HG02970 (cell line): ENCODE measurements at regions not wholly inside any gene's neighbourhood (a gene's known extent, or its start where the extent isn't known, plus 50 kb on each side); places are given as distances from the start of the nearest gene placed in this dataset.

Source experiments
- ATAC-seq: cut with Tn5 transposase; IDR thresholded peaks from one replicate; pipeline ENCODE4 v1.9.1; 2021; ENCODE audit warnings: mild to moderate bottlenecking, moderate library complexity, moderate number of reproducible peaks; ENCODE audit not compliant: unreplicated experiment, low FRiP score

DNA sequence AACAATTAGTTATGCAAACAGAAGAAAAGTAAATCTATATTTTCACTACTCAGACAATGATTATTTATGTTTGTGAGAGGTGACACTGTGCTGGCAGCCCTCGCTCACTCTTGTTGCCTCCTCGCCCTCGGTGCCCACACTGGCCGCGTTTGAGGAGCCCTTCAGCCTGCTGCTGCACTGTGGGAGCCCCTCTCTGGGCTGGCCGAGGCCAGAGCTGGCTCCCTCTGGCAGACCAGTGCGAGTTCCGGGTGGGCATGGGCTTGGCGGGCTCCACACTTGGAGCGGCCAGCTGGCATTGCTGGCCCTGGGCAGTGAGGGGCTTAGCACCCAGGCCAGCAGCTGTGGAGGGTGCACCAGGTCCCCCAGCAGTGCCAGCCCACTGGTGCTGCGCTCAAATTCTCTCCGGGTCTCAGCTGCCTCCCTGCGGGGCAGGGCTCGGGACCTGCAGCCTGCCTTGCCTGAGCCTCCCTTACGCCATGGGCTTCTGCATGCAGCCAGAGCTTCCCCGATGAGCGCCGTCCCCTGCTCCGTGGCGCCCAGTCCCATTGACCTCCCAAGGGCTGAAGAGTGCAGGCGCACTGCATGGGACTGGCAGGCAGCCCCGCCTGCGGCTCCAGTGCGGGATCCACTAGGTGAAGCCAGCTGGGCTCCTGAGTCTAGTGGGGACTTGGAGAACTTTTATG is 902.6 kb downstream of the PDHA2 start:
- ATAC-seq = no peak

DNA sequence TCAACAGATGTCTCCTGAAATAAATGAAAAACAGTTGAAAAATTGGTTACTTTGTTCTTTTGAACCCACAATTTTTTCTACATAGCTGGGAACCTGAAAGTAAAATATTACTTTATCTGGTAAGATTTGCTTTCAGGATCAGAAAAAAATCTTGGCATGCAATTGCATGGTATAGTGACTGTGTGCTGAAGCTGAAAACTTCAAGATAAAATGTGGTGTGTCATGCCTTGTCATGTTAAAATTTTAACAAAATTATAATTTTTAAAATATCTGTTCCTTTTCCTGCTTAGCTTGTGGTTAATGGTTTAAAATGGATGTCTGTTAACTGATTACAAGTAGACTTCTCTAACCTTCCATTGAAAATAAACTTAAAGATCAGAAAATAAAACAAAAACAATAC is 904.8 kb downstream of the PDHA2 start:
- no peak for ATAC-seq

DNA sequence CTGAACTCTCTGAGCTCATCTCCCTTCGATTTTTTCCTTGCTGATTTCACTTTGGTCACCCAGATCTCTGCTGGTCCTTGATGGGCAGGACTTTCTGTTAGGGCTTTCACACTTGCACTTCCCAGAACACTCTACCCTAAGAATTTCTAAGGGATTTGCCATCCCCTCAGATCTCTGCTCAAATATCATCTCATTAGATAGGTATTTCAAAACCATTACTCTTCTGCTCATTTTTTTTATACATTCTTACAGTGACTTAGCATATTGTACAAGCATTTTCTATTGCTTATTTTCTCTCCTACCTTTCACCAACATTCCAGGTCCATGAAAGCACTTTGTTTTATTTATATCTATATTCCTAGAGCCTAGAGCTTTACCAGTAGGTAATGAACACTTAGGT is 913.3 kb downstream of the PDHA2 start:
- no peak for ATAC-seq

DNA sequence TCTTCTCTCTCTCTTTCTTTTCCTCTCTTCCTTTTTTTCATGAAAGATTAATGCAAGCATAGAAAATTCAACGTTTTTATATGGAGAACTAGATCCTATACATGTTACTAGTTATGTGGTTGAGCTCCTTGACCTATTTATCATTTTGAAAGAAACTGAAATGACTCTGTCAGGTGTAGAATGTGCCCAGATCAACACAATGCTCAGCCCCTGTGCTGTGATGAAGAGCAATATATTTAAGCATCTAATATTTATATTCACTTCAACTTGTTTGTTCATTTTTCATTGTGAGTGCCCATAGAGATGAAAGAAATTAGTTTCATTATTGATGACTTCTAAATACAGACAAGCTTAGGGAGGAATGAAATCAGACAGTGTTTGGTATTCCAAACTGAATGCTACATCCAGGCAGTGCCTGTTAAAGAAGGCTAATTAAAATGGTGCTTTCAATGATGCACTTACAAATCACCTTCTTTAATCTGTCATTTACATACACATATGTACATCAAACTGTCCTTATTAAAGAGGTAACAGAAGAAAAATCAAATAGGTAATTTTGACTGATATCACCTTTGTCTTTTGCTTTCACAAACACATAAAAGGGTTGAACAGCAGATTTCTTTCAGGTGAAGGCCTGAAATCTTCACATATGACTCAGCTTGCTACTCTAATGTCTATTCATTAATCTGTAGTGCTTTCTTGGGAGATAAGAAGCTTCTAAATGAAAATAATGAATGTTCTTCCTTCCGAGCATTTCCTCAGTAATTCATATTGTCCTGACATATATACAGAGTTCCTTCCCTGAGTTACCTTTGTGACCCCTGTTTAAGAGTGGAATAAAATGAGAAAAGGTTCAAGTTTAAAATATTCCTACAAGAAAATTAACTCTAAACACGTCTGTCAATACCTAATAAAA is 915.9 kb downstream of the PDHA2 start:
- ATAC-seq = no peak

DNA sequence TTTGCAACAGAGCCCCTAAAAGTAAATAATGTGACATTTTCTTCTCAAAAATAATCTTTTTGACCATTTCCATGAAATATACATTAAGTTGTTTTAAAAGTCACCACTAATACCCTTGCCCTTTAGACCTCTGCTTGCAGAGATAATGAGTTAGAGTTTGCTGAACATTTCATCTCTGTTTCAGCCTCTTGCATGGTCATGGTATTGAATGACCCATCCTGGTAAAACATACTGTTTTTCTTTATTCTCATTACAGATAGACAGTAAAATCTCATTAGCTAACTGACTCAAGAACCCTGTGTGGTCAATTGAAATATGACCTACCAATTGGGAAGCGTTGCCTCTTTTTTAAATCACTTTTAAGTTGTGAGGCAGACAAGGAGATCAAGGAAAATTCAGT is 916.7 kb downstream of the PDHA2 start:
- no peak for ATAC-seq

DNA sequence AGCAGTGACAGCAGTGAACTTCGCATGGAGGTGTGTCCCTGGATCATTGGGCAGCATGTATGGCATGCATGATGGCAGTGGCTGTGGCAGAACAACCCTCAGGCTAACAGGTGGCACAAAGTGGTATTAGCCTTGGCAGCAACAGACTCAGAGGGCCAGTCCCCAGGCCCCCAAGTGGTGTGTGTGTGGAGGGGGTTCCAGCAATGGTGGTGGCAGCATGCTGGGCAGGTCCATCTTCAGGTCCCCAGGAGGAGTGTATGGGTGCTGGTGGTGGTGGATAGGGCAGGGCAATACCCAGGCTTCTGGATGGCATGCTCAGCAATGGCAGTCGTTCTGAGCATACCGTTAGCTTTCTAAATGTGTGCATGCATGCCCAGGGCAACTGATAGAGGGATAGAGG is 923.7 kb downstream of the PDHA2 start:
- ATAC-seq = no peak

DNA sequence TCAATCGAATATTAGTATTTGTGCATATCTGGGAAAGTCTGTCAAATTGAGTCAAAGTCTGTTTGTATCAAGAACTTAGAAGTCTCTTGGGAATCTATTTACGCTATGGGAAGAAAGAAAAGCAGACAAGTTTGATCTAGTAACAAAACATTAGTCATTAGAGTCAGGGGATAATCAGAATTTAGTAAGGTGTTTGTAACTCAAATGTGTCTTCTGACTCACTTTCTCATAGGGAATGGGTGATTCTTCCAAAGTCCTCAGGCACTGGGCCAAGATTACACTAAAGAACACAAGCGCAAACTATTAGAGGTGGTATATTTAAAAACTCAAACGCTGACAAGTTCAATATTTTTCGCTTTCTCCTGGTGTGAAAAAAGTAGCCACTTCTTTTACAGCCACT is 926.5 kb downstream of the PDHA2 start:
- ATAC-seq = no peak

DNA sequence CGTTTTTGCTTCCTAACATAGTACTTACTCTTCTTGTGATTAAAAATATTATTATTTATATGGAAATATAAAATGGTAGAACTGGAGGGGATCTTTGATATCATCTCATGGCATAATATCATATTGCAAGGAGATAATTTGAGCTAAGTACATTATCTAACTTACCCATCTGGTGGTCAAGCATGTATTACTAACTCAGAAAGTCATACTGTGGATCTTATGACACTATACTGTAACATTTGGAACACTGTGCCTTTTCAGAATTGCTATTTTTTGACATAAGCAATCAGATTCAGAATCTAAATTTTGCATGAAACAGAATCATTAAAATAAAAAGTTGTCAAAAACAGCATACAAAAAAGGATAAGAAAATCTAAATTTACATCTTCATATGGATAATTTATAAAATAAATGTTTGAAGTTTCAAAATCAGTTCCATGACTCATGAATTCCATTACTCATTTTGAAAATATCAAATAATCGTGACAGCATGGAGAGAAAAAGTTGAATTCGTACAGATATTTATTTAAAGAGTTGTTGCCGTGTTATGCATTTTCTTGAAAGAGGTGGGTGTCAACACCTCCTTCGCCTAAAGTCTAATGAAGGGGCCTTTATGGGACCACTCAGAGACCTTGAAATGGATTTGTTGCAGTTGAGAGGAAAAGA is 928.1 kb downstream of the PDHA2 start:
- no peak for ATAC-seq

DNA sequence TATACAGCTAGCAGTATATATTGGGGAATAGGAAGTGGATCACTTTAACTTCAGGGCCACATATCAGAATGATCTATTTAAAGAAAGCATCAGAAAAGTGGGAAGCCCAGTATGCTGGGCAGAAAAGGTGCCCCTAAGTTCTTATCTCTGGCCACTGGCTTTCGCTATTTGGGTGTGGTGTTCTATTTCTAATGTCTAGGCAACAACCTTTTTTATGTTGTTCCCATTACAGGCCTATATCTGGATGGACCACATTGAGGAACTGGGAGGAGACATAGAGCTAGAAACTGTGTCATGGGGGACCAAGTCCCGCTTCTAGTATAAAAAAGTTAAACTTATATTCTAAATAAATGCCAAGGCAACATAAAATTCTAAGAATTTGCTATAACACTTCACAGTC is 935.6 kb downstream of the PDHA2 start:
- no peak for ATAC-seq

DNA sequence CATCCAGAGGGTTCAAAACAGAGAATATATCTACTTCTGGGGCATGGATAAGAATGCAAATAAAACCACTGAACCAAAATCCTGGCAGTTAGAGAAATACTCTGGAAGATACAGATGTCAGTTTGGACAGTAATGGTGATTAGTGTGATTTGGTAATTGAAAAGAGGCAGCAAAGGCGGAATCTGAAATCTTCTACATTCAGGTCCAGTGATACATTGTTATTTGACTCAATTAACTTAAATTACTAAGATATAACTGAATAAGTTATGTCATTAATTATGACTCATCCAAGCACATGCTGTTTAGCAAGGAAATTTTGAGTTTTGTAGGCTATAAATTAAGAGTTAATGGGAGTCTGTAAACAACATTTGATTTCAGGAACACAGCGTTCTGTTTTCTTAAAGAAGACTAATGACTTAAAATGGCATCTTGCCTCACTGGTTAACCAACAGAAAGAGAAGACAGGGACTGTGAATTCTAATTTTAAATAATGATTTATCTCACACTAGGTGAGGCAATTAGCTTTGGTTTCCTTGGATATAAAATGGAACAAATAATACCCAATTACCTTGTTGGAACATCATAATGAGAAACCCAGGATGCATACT is 937.1 kb downstream of the PDHA2 start:
- no peak for ATAC-seq

DNA sequence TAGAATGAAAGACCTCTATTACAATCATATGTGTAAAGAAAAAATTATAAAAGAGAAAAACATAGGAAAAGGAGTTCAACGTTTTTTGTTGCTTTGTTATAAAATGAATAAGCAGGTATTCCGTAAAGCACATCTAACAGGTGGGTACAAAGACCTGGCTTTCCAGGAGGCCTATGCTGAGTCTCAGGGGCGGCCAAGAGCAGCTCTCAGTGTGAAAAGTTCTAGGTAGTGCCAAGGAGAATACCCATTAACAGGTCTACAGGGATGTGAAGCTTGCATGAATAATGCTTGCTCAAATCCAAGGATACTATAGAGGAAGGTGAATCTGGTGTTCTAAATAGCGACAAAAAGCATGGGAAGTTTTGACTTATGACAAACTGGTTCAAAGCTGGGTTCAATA is 944.4 kb downstream of the PDHA2 start:
- no peak for ATAC-seq

DNA sequence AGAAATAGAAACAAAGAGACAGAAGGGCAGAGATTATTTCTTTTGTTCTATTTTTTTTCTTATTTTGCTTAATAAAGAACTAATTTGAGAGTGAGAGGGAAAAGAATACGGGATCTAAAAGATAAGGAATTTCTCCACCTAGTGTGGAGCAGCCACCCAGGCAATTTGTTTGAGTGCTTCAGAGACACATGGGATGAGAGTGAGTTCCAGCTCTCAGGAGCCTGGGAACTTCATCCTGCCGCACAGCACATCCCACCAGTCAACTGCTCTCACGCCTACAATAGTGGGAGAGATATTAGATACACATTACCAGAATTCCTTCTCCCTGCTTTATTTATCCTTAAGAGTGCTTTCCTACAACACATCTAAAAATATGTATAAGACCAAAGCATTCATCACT is 946.4 kb downstream of the PDHA2 start:
- ATAC-seq = no peak

DNA sequence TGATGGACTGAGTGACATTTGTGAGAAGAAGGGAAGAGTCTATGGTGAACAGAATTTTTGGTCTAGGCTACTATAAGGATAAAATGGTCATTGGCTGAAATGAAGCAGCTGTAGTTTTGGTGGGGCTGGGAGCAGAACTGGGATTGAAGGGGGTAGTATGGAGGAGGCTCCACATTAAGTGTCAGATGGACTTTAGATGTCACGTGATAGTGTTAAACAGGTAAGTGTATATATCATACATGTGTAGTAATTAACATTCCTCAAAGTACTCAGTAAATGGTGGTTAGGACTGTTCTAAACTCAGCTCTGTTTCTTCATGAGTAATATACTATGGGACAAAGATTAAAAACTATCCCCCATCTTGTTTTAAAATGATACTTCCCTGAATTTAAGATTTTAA is 947.9 kb downstream of the PDHA2 start:
- no peak for ATAC-seq

DNA sequence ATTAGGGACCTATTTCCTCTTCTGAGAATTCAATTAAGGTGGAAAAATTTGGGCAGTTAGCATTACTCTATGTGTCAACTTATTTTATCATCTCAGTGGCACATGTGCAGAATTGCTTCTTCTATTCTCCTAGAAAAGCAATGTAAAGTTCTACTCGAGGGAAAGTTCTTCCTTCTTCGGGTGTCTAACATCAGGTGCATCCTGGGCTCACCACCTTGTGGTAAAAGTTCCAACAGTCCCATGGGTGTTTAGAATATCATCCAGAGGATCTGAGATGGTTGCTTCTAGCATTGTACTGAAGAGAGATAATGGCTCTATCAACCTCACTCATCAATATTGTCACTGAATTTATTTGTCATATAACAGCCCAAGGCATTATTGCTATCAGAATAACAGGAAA is 969.7 kb downstream of the PDHA2 start:
- no peak for ATAC-seq

DNA sequence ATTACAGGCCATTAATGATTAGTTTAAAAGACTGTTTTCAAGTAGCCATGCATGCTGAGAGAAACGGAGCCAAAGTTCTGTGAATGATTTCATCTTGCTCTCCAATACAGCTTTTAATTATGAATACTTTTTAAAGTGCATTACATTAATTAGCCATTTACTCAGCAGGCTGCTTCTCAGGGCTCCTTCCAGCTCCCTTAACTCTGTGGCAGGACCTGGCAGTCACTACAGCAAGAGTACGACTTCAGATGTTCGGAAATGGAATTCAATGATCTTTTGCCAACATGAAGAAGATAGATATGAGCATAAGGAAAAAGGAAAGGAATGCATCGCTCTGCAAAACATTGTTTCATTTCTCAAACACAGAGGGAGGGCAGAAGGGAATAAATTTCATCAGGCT is 987.2 kb downstream of the PDHA2 start:
- no peak for ATAC-seq

DNA sequence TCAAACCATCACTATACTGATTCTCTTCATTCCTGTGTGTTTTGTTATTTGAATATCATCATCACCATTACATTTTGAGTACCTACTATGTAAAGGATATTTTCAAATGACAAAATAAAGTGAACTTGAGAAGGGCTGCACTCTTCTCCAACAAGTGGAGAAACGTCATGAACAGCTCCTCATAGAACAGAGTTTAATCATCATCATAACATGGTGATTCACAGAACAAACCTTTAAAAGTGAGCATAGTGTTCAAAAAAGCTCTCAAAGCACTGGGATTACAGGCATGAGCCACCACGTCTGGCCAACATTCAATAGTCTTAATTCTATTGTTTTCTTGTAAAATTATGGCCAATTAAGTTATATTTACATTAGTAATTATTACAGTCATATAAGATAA is 993.9 kb downstream of the PDHA2 start:
- no peak for ATAC-seq

DNA sequence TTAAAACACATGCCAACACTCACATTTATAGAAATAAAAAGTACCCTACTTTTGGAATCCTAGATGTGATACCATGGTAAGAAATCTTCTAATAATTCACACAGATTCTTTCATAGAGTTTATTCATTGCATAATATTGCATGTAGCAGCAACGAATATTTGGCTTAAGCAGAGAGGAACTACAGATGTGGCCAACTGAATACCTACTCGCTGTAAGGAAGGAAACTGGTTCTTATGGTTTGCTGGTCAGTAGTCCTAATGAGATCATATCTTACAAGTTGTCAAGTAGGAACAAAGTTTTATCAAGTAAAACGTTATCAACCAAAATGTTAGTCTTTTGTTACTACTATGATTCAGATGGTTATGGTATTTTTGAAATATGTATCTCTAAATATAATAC is 996.1 kb downstream of the PDHA2 start:
- ATAC-seq = no peak

DNA sequence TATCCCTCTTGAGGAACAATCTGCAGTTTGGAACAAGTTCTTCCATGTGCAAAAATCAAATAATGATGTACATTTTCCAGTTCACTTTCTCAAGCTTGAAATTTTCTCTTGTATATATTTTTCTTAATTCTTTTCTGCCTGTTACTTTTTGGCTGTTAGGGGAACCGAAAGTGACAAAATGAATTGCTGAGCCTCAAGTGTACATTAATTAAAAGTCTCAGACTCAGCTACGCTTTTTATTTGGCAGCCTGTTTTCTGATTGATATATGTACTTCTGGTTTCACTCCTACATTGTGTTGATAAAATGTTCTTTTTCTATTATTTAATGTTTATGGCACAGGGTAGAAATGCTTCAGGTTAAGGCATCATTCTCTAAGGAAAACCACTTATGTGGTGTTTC is 999.5 kb downstream of the PDHA2 start:
- no peak for ATAC-seq

DNA sequence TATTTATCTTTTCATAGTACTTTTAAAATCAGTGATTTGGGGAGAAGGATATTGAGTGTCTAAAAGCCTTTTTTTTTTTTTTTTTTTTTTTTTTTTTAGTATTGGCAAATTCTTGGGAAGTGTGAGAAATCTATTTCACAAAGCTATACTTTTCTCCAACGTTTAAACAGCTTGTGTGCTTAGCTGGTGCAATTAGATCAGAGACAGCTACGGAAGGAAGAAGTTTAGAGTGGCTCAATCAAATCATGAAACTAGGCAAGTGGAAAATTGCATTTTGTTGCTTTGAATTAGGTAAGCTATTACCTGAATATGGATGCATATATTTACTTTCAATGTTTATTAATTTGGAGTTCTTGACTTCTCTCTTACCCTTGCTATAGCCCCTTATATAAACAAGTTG is 1001.9 kb downstream of the PDHA2 start:
- no peak for ATAC-seq

DNA sequence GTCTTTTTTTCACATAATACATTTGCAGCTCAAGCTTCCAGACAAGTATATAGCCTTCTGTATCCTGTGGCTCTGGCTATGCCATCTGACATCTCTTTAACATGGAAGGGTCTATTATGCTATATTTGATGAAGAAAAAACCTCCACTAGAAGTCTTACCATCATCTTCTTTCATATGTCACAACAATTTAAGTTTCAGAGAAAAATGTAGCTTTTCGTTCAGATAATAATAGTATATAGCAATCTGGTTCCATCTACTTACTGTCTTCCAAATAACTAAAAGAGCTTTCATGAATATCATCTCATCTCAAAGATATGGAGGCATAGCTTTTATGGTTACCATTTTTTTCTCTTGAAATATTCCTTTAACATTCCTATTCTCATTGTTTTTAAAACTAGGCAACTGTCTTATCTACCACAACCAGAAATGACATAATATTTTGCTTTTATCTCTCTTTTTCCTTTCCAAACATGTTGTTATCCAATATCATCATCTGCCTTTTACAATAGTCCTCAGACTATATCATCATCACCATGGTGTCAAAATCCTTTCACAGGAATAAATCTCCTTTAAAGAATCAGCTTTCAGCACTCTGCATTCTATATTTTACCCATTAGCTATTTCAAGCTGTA is 1005.1 kb downstream of the PDHA2 start:
- no peak for ATAC-seq

DNA sequence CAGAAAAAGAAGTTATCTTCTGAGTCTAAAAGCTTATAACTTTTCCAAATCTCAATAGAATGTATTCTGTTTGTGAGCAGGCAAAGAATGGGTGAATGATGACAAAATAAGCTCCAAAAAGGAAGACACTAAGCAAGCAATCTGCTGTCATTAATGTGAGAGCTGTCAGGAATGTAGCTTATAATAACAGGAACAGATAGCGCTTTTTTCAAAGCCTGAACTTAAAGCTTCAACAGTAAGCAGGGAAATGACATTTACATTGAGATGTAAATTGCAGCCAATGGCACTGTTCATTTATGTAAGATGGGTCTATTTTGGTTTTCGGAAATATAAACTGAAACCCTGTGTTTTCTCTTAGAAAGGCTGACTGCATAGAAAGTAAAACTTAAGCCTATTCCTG is 1005.9 kb downstream of the PDHA2 start:
- no peak for ATAC-seq
